Keratinocyte (primary cell): ENCODE measurements at regions not wholly inside any gene's neighbourhood (a gene's known extent, or its start where the extent isn't known, plus 50 kb on each side); places are given as distances from the start of the nearest gene placed in this dataset.

Experiments used
- CTCF ChIP-seq, 3 experiments: IDR thresholded peaks in 1 of 3; conservative IDR thresholded peaks in 1 of 3; optimal IDR thresholded peaks in 1 of 3; 2 replicates in 2 of 3; 3 replicates in 1 of 3; pipeline versions ENCODE3 to v1.5.1; 2011; ENCODE audit warnings: low read length in 3 of 3, mild to moderate bottlenecking in 3 of 3, moderate library complexity in 2 of 3, control low read depth in 1 of 3, inconsistent platforms in 1 of 3; ENCODE audit not compliant: insufficient read depth in 2 of 3; ENCODE audit errors: extremely low read depth in 1 of 3
- EZH2 ChIP-seq: IDR thresholded peaks from one replicate; pipeline ENCODE4 v1.6.1; 2012; ENCODE audit warnings: inconsistent platforms, mild to moderate bottlenecking, low read length, moderate library complexity

- TF ChIP-seq CTCF (optimal IDR thresholded peaks at IDR 0.05 in 1 of 3, IDR thresholded peaks at IDR 0.05 in 1 of 3, conservative IDR thresholded peaks at IDR 0.05 in 1 of 3; ENCODE audit: extremely low read depth in 1 of 3, insufficient read depth in 2 of 3, low read length in 3 of 3) (no peak), EZH2 (no peak)
Measured at GRCh38 chr16:50879873-50880695, 138.2 kb downstream of the CYLD start.
